CD4-positive, alpha-beta T cell treated with Interleukin-10 for 1 hour (primary cell): ENCODE measurements at regions not wholly inside any gene's neighbourhood (a gene's known extent, or its start where the extent isn't known, plus 50 kb on each side); places are given as distances from the start of the nearest gene placed in this dataset.
"Not testable (repeated sequence)": the region's sequence is repeated elsewhere in the genome, so short reads cannot be mapped to it uniquely, and the experiment has no call there.

Experiments used
- DNase-seq: peaks from one replicate; pipeline ENCODE4 v3.0.0-alpha.2; 2020

- DNase-seq = no peak
Observed at GRCh38 chr5:145062280-145063062, 772.7 kb downstream of the PRELID2 start.

- no peak for DNase-seq
Observed at GRCh38 chr5:145056800-145057199, 778.3 kb downstream of the PRELID2 start.

- DNase-seq = no peak
Observed at GRCh38 chr5:145050181-145050580, 785.0 kb downstream of the PRELID2 start.

- DNase-seq = no peak
Observed at GRCh38 chr5:145044970-145045369, 790.2 kb downstream of the PRELID2 start.

GRCh38 chr5:145028626-145029025 is 806.5 kb downstream of the PRELID2 start:
- no peak for DNase-seq

GRCh38 chr5:145027286-145027685 is 807.9 kb downstream of the PRELID2 start:
- no peak for DNase-seq

- no peak for DNase-seq
Observed at GRCh38 chr5:145025775-145026174, 809.4 kb downstream of the PRELID2 start.

GRCh38 chr5:145015146-145015545 is 820.0 kb downstream of the PRELID2 start:
- DNase-seq = no peak

GRCh38 chr5:145014109-145014508 is 821.0 kb downstream of the PRELID2 start:
- no peak for DNase-seq

GRCh38 chr5:145010834-145011233 is 824.3 kb downstream of the PRELID2 start:
- no peak for DNase-seq

GRCh38 chr5:145008876-145009530 is 826.1 kb downstream of the PRELID2 start:
- no peak for DNase-seq

GRCh38 chr5:144994356-144994755 is 823.7 kb downstream of the KCTD16 start:
- not testable (repeated sequence) for DNase-seq

GRCh38 chr5:144983101-144983500 is 812.4 kb downstream of the KCTD16 start:
- DNase-seq = no peak

- no peak for DNase-seq
Observed at GRCh38 chr5:144979516-144980264, 809.0 kb downstream of the KCTD16 start.

GRCh38 chr5:144972317-144972716 is 801.6 kb downstream of the KCTD16 start:
- DNase-seq = no peak

GRCh38 chr5:144971108-144971850 is 800.6 kb downstream of the KCTD16 start:
- DNase-seq = no peak

- no peak for DNase-seq
Observed at GRCh38 chr5:144960296-144960695, 789.6 kb downstream of the KCTD16 start.

- DNase-seq = no peak
Observed at GRCh38 chr5:144958002-144958401, 787.3 kb downstream of the KCTD16 start.

- no peak for DNase-seq
Observed at GRCh38 chr5:144950996-144951395, 780.3 kb downstream of the KCTD16 start.

GRCh38 chr5:144947023-144947422 is 776.4 kb downstream of the KCTD16 start:
- no peak for DNase-seq

- no peak for DNase-seq
Observed at GRCh38 chr5:144945503-144945902, 774.8 kb downstream of the KCTD16 start.

- DNase-seq = no peak
Observed at GRCh38 chr5:144944936-144945335, 774.3 kb downstream of the KCTD16 start.

GRCh38 chr5:144941004-144941403 is 770.3 kb downstream of the KCTD16 start:
- no peak for DNase-seq
